IgD-negative memory B cell (primary cell): ENCODE measurements at regions not wholly inside any gene's neighbourhood (a gene's known extent, or its start where the extent isn't known, plus 50 kb on each side); places are given as distances from the start of the nearest gene placed in this dataset.
A peak's percentile ranks its signal among the peaks of the same experiment; 100 is the strongest.
"Not testable (repeated sequence)": the region's sequence is repeated elsewhere in the genome, so short reads cannot be mapped to it uniquely, and the experiment has no call there.

Experiments used
- H3K27ac Mint-ChIP-seq, 3 donors: one replicate each; pipeline ENCODE4 v1.8.0; 2020 to 2022; ENCODE audit warnings: mild to moderate bottlenecking in 3 of 3, mixed read lengths in 3 of 3, moderate library complexity in 1 of 3
- H3K27me3 Mint-ChIP-seq: one replicate; pipeline ENCODE4 v1.8.0; 2021; ENCODE audit warnings: mixed read lengths
- H3K36me3 Mint-ChIP-seq: one replicate; pipeline ENCODE4 v1.8.0; 2020; ENCODE audit warnings: mild to moderate bottlenecking, mixed read lengths
- H3K4me1 Mint-ChIP-seq, 3 donors: one replicate each; pipeline ENCODE4 v1.8.0; 2020 to 2022; ENCODE audit warnings: mixed read lengths in 3 of 3, mild to moderate bottlenecking in 1 of 3
- H3K4me3 Mint-ChIP-seq, 4 donors: one replicate each; pipeline ENCODE4 v1.8.0; 2020 to 2022; ENCODE audit warnings: mild to moderate bottlenecking in 4 of 4, mixed read lengths in 4 of 4, moderate library complexity in 3 of 4
- H3K9me3 Mint-ChIP-seq, 3 donors: one replicate each; pipeline ENCODE4 v1.8.0; 2020 to 2021; ENCODE audit warnings: mixed read lengths in 3 of 3, mild to moderate bottlenecking in 1 of 3

DNA sequence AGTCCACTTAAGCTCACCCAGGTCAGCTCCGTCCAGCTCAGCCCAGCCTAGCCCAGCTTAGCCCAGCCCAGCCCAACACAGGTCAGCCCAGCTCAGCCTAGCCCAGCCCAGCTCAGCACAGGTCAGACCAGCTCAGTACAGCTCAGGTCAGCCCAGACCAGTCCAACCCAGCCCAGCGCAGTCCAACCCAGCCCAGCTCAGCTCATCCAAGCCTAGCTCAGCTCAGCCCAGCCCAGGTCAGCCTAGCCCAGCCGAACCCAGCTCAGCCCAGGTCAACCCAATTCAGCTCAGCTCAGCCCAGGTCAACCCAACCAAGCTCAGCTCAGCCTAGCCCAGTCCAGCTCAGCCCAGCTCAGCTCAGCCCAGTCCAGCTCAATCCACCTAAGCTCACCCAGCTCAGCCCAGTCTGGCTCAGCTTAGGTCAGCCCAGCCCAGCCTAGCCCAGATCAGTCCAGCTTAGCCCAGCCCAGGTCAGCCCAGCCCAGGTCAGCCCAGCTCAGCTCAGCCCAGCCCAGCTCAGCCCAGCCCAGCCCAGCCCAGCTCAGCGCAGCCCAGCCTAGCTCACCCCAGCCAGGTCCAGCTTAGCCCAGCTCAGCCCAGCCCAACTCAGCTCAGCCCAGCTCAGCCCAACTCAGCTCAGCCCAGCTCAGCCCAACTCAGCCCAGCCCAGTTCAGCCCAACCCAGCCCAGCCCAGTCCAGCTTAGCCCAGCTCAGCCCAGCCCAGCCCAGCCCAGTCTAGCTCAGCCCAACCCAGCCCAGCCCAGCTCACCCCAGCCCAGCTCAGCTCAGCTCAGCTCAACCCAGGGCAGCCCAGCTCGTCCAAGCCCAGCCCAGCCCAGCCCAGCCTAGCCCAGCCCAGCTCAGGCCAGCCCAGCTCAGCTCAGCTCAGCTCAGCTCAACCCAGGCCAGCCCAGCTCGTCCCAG lies 184.0 kb downstream of the TMEM121 start:
- Mint-ChIP-seq H3K27me3 (no peaks in the 10 kb centered on the region), H3K4me3 (peak overlapping the region; percentile 80 to 90 (median 84)), H3K27ac (peak overlapping the region; percentile 46 to 92 (median 78)), H3K4me1 (peaks cover under 1 to 10% (median 5%) of the 10 kb centered on the region in 3 donors), H3K9me3 (no peaks in the 10 kb centered on the region), H3K36me3 (peaks cover 2% of the 10 kb centered on the region)

DNA sequence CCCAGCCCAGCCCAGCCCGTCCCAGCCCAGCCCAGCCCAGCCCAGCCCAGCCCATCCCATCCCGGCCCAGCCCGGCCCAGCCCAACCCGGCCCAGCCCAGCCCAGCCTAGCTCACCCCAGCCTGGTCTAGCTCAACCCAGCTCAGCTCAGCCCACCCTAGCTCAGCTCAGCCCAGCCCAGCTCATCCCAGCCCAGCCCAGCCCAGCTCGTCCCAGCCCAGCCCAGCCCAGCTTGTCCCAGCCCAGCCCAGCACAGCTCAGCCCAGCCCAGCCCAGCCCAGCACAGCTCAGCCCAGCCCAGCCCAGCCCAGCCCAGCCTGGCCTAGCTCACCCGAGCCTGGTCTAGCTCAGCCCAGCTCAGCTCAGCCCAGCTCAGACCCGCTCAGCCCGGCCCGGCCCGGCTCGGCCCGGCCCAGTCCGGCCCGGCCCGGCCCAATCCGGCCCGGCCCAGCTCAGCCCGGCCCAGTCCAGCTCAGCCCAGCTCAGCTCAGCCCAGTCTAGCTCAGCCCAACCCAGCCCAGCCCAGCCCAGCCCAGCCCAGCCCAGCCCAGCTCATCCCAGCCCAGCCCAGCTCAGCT lies 184.7 kb downstream of the TMEM121 start:
- H3K36me3 Mint-ChIP-seq = no peaks in the 10 kb centered on the region
- no peaks in the 10 kb centered on the region for H3K9me3 Mint-ChIP-seq
- no peak overlapping the region for H3K27ac Mint-ChIP-seq
- H3K4me1 Mint-ChIP-seq = peaks cover 0 to 5% (median 2%) of the 10 kb centered on the region in 3 donors
- H3K27me3 Mint-ChIP-seq = no peaks in the 10 kb centered on the region
- peak overlapping the region in 1 of 4 donors; percentile 50 for H3K4me3 Mint-ChIP-seq

DNA sequence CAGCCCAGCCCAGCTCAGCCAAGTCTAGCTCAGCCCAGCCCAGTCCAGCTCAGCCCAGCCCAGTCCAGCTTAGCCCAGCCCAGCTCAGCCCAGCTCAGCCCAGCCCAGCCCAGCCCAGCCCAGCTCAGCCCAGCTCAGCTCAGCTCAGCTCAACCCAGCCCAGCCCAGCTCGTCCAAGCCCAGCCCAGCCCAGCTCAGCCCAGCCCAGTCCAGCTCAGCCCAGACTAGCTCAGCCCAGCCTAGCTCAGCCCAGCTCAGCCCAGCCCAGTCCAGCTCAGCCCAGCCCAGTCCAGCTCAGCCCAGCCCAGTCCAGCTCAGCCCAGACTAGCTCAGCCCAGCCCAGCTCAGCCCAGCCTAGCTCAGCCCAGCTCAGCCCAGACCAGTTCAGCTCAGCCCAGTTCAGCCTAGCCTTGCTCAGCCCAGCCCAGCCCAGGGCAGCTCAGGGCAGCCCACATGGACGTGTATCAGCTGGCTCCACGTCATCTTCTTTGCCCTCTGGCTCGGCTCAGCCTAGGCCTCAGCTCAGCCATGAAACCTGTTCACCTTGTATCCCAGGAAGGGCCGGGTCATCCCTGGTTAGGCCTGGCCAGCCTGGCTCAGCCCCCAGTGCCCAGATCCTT lies 185.6 kb downstream of the TMEM121 start:
- H3K9me3 Mint-ChIP-seq = no peaks in the 10 kb centered on the region
- peaks cover 0 to 2% (median 0%) of the 10 kb centered on the region in 3 donors for H3K4me1 Mint-ChIP-seq
- H3K36me3 Mint-ChIP-seq = no peaks in the 10 kb centered on the region
- peak overlapping the region in 2 of 4 donors; percentile 64 to 70 for H3K4me3 Mint-ChIP-seq
- H3K27me3 Mint-ChIP-seq = no peaks in the 10 kb centered on the region
- H3K27ac Mint-ChIP-seq = peak overlapping the region in 2 of 3 donors; percentile 76 to 77

DNA sequence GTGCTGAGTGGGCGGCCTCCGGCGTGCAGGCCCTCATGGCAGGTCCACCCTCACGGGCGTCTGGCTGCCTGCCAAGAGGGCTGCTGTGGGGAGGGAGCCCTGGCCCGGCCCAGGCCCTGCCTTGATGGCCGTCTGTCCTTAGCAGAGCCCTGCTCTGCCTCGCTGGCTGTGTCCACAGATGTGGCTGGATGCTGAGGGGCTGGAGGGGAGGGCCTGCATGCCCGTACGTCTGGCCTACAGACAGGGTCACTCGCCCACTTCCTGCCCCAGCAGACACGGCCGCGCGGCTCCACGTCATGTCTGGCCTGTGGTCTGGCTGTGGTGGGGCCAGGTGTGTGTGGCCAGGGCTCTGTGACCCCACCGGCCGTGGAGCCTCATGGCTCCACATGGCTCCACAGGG lies 186.3 kb downstream of the TMEM121 start:
- H3K4me1 Mint-ChIP-seq, H3K9me3 Mint-ChIP-seq, H3K36me3 Mint-ChIP-seq, H3K27me3 Mint-ChIP-seq: not testable (repeated sequence)
- Mint-ChIP-seq H3K27ac (peak overlapping the region in 1 of 3 donors; percentile 77), H3K4me3 (peak overlapping the region in 1 of 4 donors; percentile 49)

DNA sequence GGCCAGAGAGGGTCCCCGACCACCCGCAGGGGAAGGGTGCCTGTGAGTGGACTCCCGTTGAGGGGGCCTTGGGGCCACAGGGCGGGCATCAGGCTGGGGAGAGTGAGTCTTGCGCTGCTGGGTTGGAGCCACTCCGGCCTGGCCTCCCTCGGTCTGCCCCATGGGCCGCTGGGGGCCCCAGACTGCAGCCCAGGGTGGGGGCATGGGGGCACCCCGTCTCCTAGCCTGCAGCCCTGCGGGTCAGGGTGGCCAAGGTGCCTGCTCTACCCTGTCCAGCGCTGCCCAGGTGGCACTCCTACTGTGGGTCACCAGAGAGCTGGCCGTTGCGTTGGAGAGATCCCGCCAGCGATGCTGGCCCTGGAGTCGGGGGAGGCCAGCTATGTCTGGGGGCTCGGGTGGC lies 186.8 kb downstream of the TMEM121 start:
- H3K36me3 Mint-ChIP-seq, H3K4me1 Mint-ChIP-seq, H3K27me3 Mint-ChIP-seq, H3K9me3 Mint-ChIP-seq: not testable (repeated sequence)
- Mint-ChIP-seq H3K27ac (peak overlapping the region in 1 of 3 donors; percentile 77), H3K4me3 (peak overlapping the region in 1 of 4 donors; percentile 49)

DNA sequence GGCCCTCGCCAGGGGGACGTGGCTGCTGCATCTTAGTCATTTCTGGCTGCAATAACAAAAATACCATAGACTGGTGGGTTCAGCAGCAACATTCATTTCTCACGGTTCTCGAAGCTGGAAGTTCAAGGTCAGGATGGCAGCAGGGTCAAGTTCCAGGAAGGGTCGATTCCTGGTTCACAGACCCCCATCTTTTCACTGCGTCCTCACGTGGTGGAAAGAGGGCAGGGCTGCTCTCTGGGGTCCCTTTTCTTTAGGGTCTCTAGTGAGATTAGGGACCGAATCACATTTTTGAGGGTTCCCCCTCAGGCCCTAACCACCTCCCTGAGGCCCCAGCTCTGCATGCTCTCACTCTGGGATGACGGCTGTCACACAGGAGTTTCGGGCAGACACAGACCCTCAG lies 187.5 kb downstream of the TMEM121 start:
- not testable (repeated sequence) for H3K27me3 Mint-ChIP-seq, H3K4me3 Mint-ChIP-seq, H3K27ac Mint-ChIP-seq, H3K9me3 Mint-ChIP-seq, H3K4me1 Mint-ChIP-seq, H3K36me3 Mint-ChIP-seq

DNA sequence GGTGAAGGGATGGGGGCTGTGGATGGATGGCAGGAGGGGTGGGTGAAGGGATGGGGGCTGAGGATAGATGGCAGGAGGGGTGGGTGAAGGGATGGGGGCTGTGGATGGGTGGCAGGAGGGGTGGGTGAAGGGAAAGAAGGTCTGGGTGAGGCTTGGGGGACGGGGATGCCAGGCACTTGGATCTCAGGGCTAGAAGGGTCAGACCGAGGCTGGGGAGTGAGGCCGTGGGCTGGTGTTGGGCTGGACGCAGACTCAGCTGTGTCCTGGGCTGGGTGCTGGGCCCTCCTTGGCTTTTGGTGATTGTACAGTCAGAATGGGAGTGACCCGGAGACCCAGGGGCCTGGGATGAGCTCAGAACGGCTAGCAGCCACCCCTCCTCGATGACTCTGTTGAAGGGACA lies 192.4 kb downstream of the TMEM121 start:
- H3K27me3 Mint-ChIP-seq, H3K4me3 Mint-ChIP-seq, H3K9me3 Mint-ChIP-seq, H3K27ac Mint-ChIP-seq, H3K36me3 Mint-ChIP-seq, H3K4me1 Mint-ChIP-seq: not testable (repeated sequence)

DNA sequence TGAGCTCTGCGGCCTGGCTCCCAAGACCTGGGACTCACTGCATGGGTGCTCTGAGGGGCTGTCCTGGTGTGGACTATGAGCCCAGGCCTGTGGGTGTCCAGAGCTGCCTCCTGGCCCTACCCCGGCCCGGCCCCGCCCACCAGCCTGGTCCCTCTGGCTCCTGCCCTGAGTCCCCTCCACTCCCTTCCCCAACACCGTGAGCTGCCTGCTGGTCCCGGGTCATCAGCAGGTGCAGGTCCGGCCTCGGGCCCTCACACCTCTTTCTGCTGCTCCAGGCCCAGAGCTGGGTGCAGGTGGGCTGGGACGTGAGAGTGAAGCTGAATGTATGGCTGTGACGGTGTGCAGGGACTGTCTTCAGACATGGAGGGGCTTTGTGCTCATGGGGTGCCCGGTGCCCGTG lies 193.7 kb downstream of the TMEM121 start:
- not testable (repeated sequence) for H3K4me3 Mint-ChIP-seq, H3K36me3 Mint-ChIP-seq, H3K9me3 Mint-ChIP-seq, H3K27ac Mint-ChIP-seq, H3K27me3 Mint-ChIP-seq, H3K4me1 Mint-ChIP-seq

DNA sequence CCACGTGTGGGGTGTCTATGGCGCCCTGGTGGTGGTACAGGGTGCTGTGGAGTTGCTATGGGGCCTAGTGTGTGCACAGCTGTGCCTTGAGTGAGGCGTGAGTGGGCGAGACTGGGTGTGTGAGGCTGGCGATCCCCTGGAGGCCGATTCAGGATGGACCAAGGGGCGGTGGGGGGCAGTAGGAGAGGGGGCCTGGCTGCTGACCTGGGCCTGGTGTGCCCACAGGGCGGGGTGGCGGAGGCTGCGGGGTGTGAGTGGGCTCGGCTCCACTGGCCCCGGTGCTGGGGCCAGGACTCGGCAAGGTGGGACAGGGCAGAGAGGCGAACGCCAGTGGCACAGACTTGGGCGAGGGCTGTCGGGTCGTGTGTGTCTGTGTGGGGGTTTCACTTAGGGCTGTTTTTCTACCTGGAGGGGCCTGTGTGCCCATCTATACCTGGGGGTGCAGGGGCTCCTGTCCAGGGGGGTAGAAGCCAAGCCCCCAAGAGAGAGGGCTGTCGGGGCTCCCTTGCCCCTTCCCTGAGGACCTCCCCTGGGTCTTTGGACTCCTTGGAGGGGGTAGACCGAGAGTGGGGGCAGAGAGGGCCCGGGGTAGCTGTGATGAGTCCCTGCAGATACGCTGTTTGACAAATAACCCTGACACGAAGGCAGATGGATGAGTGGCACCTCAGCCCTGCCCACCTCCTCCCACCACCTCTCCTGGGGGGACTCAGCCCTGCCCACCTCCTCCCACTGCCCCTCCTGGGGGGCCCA lies 194.6 kb downstream of the TMEM121 start:
- not testable (repeated sequence) for H3K36me3 Mint-ChIP-seq, H3K27ac Mint-ChIP-seq, H3K4me3 Mint-ChIP-seq, H3K4me1 Mint-ChIP-seq, H3K27me3 Mint-ChIP-seq, H3K9me3 Mint-ChIP-seq

DNA sequence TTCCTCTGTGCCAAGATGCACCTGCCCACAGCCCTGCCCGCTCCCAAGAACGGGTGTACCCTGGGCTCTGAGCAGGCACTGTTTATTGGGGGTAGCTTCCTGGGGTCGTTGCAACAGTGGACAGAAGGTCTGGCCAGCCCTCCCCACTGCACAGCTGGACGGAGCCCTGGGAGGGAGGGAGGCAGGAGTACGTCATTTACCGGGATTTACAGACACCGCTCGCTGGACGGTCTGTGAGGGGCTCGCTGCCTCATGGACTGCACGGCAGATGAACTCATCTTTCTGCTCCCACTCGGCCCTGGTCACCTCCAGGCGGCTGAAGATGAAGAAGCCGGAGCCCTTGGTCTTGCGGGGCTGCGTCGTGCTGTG lies 195.2 kb downstream of the TMEM121 start:
- not testable (repeated sequence) for H3K27ac Mint-ChIP-seq, H3K9me3 Mint-ChIP-seq, H3K4me1 Mint-ChIP-seq, H3K36me3 Mint-ChIP-seq, H3K4me3 Mint-ChIP-seq, H3K27me3 Mint-ChIP-seq

DNA sequence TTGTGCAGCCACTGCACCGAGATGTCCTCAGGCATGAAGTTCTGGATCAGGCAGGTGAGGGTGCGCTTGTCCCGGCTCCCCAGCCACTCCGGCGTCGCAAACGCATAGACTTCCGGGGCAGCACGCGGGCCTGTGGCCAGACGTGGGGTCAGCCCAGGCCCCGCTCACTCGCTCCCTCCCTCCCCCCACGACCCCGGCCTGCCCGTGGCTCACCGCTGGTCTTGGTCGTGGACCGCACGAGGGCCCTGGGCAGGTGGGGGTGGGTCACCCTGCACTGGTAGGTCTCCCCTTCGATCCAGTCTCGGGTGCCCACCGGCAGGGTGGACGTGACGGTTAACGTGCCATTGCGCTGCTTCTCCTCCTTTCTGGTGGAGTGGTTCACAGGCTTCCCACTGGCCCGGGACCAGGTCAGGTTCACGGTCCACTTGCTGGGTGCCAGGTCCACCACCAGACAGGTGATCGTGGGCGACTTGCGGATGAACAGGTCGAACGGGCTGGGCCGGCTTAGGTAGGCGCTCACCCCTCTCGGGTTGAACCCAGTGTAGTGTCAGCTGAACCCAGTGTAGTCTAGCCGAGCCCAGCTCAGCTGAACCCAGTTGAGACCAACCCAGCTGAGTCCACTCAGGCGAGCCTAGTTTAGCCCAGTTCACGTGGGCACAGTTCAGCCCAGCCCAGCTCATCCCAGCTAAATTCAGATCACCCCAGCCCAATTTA lies 195.8 kb downstream of the TMEM121 start:
- not testable (repeated sequence) for H3K27ac Mint-ChIP-seq, H3K4me3 Mint-ChIP-seq, H3K9me3 Mint-ChIP-seq, H3K36me3 Mint-ChIP-seq, H3K4me1 Mint-ChIP-seq, H3K27me3 Mint-ChIP-seq

DNA sequence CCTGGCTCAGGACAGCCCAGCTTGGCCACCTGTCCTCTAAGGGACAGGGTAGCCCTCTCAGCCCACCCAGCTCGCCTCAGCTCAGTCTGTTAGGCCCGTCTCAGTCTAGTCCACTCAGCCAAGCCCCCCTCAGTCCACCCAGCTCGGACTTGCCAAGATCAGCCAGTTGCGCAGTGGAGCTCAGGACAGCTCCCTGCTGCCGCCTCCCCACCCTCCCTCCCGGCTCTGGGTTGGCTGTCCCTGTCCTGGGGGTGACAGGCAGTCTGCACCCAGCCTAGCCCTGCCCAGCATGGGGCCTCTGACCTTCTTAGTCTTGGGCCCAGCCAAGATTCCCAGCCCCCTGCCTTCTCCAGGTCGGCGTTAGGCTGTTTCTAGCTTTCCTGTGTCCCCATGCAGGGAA lies 196.9 kb downstream of the TMEM121 start:
- H3K9me3 Mint-ChIP-seq, H3K4me1 Mint-ChIP-seq, H3K27me3 Mint-ChIP-seq, H3K36me3 Mint-ChIP-seq, H3K27ac Mint-ChIP-seq, H3K4me3 Mint-ChIP-seq: not testable (repeated sequence)

DNA sequence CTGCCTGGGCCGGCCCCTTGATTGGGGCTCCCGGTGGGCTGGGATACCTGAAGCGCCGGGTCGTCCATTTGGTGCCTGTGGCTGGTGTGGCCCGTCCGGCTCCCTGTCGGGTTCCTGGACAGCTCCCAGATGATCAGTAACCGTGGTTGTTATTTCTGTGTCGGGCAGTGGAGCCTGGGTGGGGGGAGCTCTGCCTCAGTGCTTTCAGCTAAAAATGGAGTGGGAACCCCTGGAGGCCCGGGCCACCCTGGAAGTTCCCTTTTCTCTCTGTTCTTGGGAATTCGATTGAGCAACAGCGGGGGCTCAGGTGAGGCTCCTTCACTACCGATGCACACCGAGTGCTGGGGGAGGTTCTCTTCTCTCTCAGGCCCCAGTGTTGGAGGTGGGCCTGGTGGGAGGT lies 197.4 kb downstream of the TMEM121 start:
- H3K27ac Mint-ChIP-seq, H3K4me1 Mint-ChIP-seq, H3K27me3 Mint-ChIP-seq, H3K9me3 Mint-ChIP-seq, H3K36me3 Mint-ChIP-seq, H3K4me3 Mint-ChIP-seq: not testable (repeated sequence)

DNA sequence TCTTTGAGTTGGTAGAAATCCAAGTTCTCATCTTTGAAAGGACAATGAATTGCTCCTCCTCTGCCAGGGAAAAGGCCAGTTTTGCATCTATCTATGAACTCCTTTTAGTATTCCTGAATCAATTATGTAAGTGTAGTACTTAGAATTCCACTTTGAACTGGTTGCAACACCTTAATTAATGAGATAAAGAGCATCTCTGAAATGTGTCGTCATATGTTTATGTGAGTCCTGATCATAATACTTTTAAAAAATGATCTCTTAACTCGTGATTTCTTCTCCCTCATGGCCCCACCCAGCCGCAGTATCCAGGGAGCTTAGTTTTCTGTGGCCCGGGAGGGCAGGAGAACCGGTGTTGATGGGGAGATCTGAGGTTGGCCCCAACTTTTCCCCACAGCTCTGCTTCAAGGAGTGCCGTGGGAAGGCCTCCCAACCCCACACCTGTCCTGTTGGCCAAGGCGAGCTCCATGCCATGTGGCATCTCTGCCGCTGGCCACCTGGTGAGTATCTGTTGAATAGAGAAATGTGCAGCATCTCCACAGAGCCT lies 203.5 kb downstream of the TMEM121 start:
- H3K27ac Mint-ChIP-seq = peak overlapping the region; percentile 37 to 51 (median 47)
- not testable (repeated sequence) for H3K9me3 Mint-ChIP-seq, H3K4me3 Mint-ChIP-seq

DNA sequence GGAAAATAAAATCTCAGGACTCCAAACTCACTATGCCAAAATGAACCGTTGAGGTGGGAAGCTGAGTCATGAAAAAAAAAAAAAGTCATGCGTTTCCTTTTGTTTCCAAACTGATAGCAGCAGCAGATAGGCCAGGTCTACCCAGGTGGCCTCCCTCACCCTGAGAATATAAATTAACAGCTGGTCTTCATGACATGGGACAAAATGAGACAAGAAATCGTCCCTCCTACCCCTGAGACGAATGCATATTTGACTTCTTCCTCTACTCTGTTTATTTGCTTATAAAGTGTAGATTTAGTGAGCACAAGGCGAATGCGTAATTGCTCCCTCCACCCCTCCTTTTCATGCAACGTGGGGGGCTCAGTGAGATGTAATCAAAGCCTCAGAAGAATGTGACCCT lies 204.3 kb downstream of the TMEM121 start:
- H3K36me3 Mint-ChIP-seq, H3K9me3 Mint-ChIP-seq, H3K27me3 Mint-ChIP-seq: not testable (repeated sequence)
- Mint-ChIP-seq H3K4me3 (peak overlapping the region in 1 of 4 donors; percentile 24), H3K27ac (peak overlapping the region; percentile 40 to 88 (median 51)), H3K4me1 (peaks cover 0 to 18% (median 7%) of the 10 kb centered on the region in 3 donors)

More for the DNA sequence above, 203.5 kb downstream of the TMEM121 start:
- not testable (repeated sequence) for H3K36me3 Mint-ChIP-seq, H3K27me3 Mint-ChIP-seq
- H3K4me1 Mint-ChIP-seq = peaks cover 0 to 18% (median 7%) of the 10 kb centered on the region in 3 donors
